ENCODE measurements at regions not wholly inside any gene's neighbourhood (a gene's known extent, or its start where the extent isn't known, plus 50 kb on each side); places are given as distances from the start of the nearest gene placed in this dataset.
"Not testable (repeated sequence)": the region's sequence is repeated elsewhere in the genome, so short reads cannot be mapped to it uniquely, and the experiment has no call there.

DNA sequence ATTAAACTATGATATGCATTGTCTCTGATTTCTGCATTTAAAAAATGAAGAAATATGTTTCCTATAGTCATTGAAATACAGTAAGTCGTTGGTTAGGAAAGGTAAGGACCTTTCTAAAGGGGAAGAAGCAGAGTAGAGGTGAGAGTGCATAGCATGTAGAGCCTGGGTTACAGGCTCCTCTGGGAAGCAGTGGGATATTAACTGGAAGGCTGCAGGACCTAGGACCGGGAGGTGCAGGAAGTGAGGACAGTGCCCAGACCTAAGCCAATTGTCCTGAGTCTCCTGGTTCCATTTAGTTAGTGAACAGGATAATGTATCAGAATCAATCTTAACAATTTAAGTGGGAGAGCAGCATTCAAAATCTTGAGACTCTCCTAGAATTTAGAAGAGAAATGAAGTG is 237.1 kb upstream of the NUDT6 start:
- DNase-seq (ENCODE audit: low spot score in 2 of 2): no peak
- H3K27ac Mint-ChIP-seq: no peak overlapping the region
- ATAC-seq: no peak
- no peaks in the 10 kb centered on the region for H3K9me3 Mint-ChIP-seq
- no peaks in the 10 kb centered on the region for H3K36me3 Mint-ChIP-seq

DNA sequence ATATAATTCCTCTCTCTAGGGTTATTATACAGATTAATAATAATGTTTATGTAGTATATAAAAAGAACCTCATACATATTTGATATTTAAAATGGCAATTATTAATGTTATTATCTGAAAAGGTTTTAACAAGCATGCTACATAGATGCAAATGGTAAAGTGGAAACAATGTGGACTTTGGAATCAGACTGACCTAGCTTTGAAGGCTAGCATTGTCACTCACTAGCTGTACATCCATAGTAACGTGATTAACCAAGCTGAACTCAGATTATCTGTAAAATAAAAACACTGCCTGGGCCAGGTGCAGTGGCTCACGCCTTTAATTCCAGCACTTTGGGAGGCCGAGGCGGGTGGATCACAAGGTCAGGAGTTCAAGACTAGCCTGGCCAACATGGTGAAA is 233.7 kb upstream of the SPRY1 start:
- Mint-ChIP-seq H3K9me3 (no peaks in the 10 kb centered on the region), H3K27ac (no peak overlapping the region), H3K36me3 (no peaks in the 10 kb centered on the region)
- no peak for DNase-seq (ENCODE audit: low spot score in 2 of 2)
- no peak for ATAC-seq

DNA sequence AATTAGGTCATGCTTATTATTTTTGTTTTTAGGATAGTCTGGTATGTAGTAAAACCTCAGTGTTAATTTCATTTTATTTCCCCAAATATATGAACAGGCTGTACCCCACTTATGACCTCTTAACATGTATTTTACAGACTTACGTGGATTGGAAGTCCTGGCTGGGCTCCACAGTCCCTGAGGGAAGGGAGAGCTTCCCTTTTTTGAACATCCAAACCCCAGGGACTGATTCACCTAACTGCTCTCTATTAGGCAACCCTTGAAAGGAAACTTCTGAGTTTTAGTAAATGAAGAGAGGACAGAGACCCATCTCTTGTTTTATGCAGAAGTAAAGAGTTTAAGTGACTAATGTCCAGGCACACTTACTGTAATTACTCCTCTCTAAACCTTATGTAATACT is 233.1 kb upstream of the SPRY1 start:
- Mint-ChIP-seq H3K9me3 (no peaks in the 10 kb centered on the region), H3K36me3 (no peaks in the 10 kb centered on the region), H3K27ac (peak overlapping the region in 1 of 2 donors; percentile 36)
- DNase-seq (ENCODE audit: low spot score in 2 of 2): no peak
- no peak for ATAC-seq

DNA sequence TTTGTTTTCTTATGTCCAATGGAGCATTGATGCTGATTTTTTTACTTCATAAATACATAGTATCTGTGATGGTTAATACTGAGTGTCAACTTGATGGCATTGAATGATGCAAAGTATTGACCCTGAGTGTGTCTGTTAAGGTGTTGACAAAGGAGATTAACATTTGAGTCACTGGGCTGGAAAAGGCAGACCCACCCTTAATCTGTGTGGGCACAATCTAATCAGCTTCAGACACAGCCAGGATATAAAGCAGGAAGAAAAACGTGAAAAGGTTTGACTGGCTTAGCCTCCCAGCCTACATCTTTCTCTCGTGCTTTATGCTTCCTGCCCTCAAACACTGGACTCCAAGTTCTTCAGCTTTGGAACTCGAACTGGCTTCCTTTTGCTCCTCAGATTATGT is 230.6 kb upstream of the SPRY1 start:
- Mint-ChIP-seq H3K9me3 (no peaks in the 10 kb centered on the region), H3K27ac (peak overlapping the region in 1 of 2 donors; percentile 44), H3K36me3 (no peaks in the 10 kb centered on the region)
- DNase-seq (ENCODE audit: low spot score in 2 of 2) (no peak), ATAC-seq (no peak)

DNA sequence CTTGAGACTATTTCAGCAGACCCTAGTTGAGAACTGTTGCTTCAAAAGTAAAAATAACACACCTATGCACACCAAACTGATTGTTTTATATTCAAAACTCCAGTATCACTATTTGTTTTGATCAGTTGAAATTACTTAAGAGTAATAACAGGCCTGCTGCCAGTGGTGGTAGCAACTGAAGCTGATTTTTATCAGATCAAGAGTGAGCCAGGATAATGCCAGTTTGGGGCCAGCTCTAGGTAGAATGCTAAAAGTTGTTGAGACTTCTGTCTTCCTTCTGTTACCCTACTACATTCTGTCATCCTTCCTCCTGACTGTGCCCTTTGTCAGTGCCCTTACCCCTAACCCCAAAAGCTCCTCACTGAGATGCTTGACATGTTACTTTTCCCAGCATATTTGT is 228.7 kb upstream of the SPRY1 start:
- ATAC-seq (no peak), DNase-seq (ENCODE audit: low spot score in 2 of 2) (no peak)
- no peak overlapping the region for H3K27ac Mint-ChIP-seq
- H3K36me3 Mint-ChIP-seq: no peaks in the 10 kb centered on the region
- no peaks in the 10 kb centered on the region for H3K9me3 Mint-ChIP-seq

DNA sequence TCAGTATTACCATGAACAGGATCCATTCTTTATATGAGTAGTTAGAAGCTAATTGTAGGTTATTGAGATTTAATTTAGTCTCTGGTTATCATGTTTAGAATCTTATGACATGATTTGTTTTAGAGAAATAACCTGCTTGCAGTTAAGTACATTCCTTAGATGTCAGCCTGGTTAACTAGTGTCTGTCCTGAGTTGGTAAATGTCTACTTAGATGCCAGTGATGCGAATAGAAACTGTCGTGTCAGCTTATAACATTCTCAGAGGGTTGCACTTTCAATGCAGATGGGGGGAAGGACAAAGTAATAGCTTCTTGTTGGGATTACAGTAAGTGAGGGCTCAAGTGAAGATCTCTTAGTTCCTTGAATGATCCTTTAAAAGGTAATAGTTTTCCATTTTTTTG is 227.8 kb upstream of the SPRY1 start:
- DNase-seq (ENCODE audit: low spot score in 2 of 2): no peak
- peaks cover 0 to under 1% of the 10 kb centered on the region in 2 donors for H3K36me3 Mint-ChIP-seq

DNA sequence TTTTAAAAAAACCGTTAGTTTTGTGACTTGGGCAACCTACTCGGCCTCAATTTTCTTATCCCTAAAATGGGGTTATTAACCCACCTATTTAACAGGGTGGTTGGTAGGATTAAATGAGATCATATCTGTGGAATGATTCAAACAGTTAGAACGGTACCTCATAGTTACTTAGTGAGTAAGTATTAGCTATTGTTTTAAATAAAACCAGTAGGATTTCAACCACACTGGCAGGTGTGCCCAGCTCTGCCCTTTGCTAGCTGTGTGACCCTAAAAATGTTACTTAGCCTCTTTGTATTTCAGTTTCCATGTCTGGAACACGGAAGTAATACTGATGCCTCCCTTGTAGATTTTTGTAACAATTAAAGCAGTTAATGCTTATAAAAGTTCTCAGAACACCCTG is 225.8 kb upstream of the SPRY1 start:
- H3K9me3 Mint-ChIP-seq: no peaks in the 10 kb centered on the region
- no peak overlapping the region for H3K27ac Mint-ChIP-seq
- no peak for DNase-seq (ENCODE audit: low spot score in 2 of 2)
- no peak for ATAC-seq
- H3K36me3 Mint-ChIP-seq: peaks cover 0 to 6% of the 10 kb centered on the region in 2 donors

More for the DNA sequence above, 227.8 kb upstream of the SPRY1 start:
- Mint-ChIP-seq H3K9me3 (no peaks in the 10 kb centered on the region), H3K27ac (no peak overlapping the region)
- no peak for ATAC-seq

DNA sequence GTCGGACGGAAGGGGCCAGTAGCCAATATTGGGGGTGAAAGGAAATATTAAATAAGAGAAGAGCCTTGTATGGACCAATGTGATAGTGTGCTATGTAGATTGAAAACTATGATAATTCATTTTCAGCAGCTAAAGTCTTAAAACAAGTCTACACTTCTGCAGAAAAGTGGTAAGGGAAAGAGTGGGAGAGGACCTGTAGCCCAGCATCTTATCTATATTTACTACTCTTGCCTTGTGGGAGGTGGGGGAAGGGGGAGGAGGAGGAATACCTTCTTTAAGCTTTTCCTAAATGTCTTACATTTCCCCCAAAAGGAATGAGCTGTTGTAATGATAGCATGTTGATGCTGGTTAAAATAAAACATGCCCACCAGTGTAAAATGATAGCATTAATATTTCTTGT is 220.0 kb upstream of the SPRY1 start:
- Mint-ChIP-seq H3K36me3 (peaks cover 0 to 6% of the 10 kb centered on the region in 2 donors), H3K9me3 (no peaks in the 10 kb centered on the region), H3K27ac (no peak overlapping the region)
- DNase-seq (ENCODE audit: low spot score in 2 of 2): no peak
- no peak for ATAC-seq

DNA sequence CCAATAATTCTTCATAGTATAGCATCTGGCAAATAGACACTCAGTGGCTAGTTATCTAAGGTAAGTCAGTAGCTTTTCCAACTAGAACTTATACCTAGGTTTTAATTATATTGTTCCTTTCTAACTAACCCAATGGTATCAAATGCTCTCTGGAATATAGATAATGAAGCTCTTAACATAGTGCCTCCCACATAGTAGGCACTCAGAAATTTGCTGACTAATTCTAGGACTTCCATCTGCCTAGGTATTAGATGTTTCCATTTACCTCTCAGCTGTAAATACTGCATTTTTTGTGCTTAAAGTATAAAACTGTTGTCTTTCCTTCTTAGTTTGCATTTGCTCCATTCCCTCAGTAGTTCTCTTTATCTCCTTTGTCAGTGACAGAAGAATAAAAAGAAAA is 214.3 kb upstream of the SPRY1 start:
- DNase-seq (ENCODE audit: low spot score in 2 of 2): no peak
- Mint-ChIP-seq H3K27ac (no peak overlapping the region), H3K36me3 (no peaks in the 10 kb centered on the region), H3K9me3 (no peaks in the 10 kb centered on the region)
- ATAC-seq: no peak

DNA sequence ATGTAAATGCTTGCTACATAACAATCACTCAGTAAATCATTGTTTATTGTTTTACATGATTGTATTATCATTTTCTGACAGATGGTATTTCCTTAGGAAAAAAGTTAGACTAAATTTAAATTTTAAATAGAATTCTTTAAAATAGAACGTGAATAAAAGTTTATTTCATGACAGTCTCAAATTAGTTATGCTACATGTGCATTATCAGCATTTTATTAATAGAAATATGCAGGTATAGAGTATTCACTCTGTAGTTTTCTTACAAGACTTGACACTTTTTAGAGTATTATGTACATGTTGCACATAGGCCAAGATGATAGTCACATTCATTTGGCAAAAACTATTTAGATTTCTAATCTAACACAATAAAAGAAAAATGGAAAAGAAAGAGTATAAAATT is 213.3 kb upstream of the SPRY1 start:
- Mint-ChIP-seq H3K9me3 (no peaks in the 10 kb centered on the region), H3K27ac (no peak overlapping the region), H3K36me3 (no peaks in the 10 kb centered on the region)
- no peak for DNase-seq (ENCODE audit: low spot score in 2 of 2)
- no peak for ATAC-seq

DNA sequence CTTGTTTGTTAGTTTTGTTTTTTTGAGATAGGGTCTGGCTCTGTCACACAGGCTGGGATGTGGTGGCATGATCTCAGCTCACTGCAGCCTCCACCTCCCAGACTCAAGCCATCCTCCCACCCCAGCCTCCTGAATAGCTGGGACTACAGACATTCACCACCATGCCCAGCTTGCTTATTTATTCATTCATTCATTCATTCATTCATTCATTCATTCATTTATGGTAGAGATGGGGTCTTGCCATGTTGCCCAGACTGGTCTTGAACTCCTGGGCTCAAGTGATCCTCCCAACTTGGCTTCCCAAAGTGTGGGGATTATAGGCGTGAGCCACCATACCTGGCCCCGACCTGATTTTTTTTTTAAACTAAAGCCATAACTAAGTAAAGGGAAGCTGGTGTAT is 212.8 kb upstream of the SPRY1 start:
- not testable (repeated sequence) for H3K36me3 Mint-ChIP-seq; ATAC-seq; DNase-seq (ENCODE audit: low spot score in 2 of 2); H3K9me3 Mint-ChIP-seq; H3K27ac Mint-ChIP-seq

DNA sequence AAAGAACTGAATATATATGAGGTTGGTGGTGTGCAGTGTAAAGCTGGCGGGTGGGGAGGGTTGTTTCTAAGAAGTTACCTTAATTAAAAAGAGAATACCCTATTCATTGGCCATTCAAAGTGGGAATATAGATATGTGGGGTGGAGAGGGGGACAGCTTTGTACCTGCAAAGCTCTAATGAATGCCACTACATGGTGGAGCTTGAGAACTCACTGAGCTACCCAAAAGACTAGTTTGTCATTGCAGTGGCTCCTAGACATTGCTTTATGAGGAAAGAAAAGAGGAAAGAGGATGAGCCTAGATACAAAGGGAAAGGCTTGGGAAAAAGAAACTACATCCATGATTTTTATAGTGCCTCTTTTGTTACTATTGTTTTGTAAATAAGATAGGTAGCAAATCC is 209.9 kb upstream of the SPRY1 start:
- Mint-ChIP-seq H3K27ac (peak overlapping the region in 1 of 2 donors; percentile 20), H3K36me3 (no peaks in the 10 kb centered on the region), H3K9me3 (no peaks in the 10 kb centered on the region)
- no peak for DNase-seq (ENCODE audit: low spot score in 2 of 2)
- ATAC-seq: no peak

DNA sequence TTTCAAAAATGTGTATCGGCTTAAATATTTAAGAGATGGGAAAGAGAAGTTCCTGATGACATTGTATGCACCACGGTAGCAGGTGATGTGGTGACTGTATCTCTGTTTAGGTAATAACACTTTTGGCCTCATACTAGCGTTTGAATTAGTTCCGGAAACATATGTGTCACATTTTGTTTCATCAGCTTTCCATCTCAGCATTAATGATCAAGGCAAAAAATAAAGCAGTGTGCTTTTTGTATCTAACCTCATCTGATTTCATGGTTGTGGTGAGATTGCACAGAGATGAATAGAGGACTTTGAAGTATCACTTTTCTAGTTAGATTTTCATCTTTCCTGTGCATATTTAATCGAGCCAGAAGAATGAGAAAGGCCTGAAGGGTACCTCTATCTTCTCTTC is 206.4 kb upstream of the SPRY1 start:
- no peaks in the 10 kb centered on the region for H3K36me3 Mint-ChIP-seq
- H3K27ac Mint-ChIP-seq: no peak overlapping the region
- no peak for ATAC-seq
- no peaks in the 10 kb centered on the region for H3K9me3 Mint-ChIP-seq
- DNase-seq (ENCODE audit: low spot score in 2 of 2): no peak

DNA sequence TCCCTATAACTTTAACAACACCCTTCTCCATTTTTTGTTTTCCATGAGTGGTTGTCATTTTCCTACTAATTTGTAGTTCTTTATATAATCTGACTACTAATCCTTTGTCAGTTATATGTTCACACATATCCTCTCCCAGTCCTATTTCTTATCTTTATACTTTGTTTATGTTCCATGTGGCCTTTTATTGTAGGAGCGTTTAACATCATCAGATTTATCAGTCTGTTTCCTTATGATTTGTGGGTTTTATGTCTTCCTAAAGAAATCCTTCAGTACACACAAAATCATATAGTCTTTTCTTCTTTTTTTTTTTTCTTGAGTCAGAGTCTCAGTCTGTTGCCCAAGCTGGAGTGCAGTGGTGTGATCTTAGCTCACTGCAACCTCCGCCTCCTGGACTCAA is 204.9 kb upstream of the SPRY1 start:
- no peaks in the 10 kb centered on the region for H3K9me3 Mint-ChIP-seq
- no peaks in the 10 kb centered on the region for H3K36me3 Mint-ChIP-seq
- H3K27ac Mint-ChIP-seq: no peak overlapping the region
- no peak for DNase-seq (ENCODE audit: low spot score in 2 of 2)
- no peak for ATAC-seq

DNA sequence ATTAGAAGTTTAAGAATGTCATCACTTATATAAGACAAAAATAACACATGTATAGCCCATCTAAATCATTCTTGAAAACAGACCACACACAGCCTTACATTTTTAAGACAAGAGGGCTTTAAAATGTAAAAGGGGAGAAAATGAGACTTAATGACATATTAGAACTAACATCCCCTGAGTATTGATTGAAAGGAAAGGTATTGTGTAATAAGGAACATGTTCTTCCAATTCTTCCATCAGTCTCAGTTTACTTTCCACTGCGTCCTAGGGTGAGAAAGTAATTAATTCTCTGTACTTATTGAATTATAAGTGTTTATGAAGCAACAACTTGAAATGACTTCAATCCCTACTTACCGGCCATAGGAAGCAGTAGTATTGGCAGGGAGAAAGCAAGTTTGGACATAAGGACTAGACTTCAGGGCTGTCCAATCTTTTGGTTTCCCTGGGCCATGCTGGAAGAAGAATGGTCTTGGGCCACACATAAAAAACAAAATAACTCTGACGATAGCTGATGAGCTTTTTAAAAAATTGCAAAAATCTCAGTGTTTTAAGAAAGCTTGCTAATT is 202.7 kb upstream of the SPRY1 start:
- H3K27ac Mint-ChIP-seq: no peak overlapping the region
- no peaks in the 10 kb centered on the region for H3K9me3 Mint-ChIP-seq
- no peak for ATAC-seq
- H3K36me3 Mint-ChIP-seq: no peaks in the 10 kb centered on the region
- no peak for DNase-seq (ENCODE audit: low spot score in 2 of 2)

DNA sequence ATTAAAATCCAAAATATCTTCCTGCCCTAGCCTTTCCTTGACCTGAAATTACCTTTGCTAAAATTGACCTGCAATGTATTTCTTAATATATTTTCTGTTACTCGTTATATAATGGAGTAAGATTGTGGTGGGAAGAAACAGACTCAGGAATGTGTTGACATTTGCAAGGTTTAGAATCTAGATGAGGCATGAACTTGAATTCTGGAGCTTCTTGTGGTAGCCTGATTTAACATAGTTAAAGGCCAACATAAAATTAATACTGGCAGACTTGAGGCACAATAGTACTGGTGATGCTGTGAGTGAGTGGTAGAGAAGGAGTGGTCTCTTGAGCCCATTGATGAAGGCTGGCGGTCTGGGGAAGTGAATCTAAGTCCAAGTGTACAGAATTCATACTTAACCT is 197.9 kb upstream of the SPRY1 start:
- no peak overlapping the region for H3K27ac Mint-ChIP-seq
- H3K36me3 Mint-ChIP-seq: no peaks in the 10 kb centered on the region
- H3K9me3 Mint-ChIP-seq: no peaks in the 10 kb centered on the region
- ATAC-seq (no peak), DNase-seq (ENCODE audit: low spot score in 2 of 2) (no peak)

DNA sequence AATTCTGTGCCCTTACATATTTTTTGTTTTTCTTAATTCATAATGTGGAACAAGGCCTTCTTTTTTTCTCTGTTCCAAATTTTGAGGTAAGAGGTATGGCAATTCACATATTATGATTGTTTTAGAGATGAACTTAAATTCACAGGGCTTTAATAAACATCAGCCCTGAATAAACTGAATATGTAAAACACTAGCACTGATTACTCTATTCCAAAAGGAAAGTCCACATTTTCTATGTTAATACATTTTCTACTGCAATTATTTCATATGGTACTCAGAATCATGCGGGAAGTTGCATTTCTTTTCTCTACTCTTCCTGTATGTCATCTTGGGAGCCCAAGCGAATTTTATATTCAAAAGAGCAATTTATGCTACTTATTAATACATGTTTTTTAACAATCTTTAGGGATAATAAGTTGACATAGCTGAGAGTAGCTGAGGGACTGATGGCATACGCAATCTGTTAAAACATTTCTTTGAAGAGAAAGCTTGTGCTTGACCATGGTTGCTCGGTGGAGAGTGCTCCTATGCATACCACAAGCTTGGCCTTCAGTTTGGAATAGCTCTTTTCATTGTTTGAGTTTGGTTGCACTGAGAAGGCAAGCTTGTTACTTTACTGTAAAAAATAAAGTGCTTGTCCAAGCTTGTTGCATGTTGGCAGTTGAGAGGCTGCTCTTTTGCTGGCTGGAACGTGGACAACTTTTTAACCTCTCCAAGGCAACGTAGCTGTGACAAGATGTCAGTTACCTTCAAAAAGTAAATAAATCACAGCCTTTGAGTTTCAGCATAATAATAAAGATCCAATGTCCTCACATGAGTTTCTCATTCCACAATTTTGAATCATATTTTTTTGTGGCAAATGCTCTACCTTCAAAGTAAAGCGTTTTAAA is 196.3 kb upstream of the SPRY1 start:
- ATAC-seq (no peak), DNase-seq (ENCODE audit: low spot score in 2 of 2) (no peak)
- Mint-ChIP-seq H3K36me3 (no peaks in the 10 kb centered on the region), H3K27ac (no peak overlapping the region), H3K9me3 (no peaks in the 10 kb centered on the region)

DNA sequence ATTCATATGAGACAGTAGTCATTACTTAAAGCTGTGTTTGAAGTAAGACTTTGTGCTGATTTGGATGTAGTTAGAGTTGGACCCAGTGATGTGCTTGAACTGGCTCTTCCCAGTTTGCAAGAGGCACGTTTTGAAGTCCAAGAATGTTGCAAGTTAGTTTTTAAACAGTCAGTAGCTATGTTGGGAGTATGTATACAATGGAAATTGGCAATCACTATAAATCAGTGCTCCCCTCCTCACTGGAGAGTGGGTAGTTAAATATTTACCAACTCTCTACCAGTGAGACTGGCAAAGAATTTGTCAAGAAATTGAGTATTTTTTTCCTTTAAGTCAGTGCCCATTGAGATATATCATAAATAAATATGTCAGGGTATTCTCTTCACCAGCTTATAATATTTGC is 191.9 kb upstream of the SPRY1 start:
- Mint-ChIP-seq H3K27ac (no peak overlapping the region), H3K36me3 (no peaks in the 10 kb centered on the region), H3K9me3 (no peaks in the 10 kb centered on the region)
- DNase-seq (ENCODE audit: low spot score in 2 of 2) (no peak), ATAC-seq (no peak)
